Liver (tissue), 8 donors: ENCODE measurements at regions not wholly inside any gene's neighbourhood (a gene's known extent, or its start where the extent isn't known, plus 50 kb on each side); places are given as distances from the start of the nearest gene placed in this dataset.

ENCODE experiments used
- DNase-seq: peaks from one replicate; pipeline ENCODE4 v3.0.0-alpha.2; 2017; ENCODE audit warnings: low spot score
- H3K27ac ChIP-seq, 2 donors: one replicate each; pipeline ENCODE4 v1.7.0; 2013; ENCODE audit warnings: inconsistent platforms in 2 of 2, low read length in 2 of 2, control low read depth in 1 of 2, low read depth in 1 of 2, mild to moderate bottlenecking in 1 of 2
- H3K27me3 ChIP-seq, 4 donors: one replicate each; pipeline versions ENCODE4 v1.6.1 to v1.7.0; 2013; ENCODE audit warnings: low read length in 3 of 4, inconsistent platforms in 1 of 4, mild to moderate bottlenecking in 1 of 4, moderate library complexity in 1 of 4; ENCODE audit not compliant: control insufficient read depth in 4 of 4, insufficient read depth in 4 of 4
- H3K36me3 ChIP-seq, 4 donors: one replicate each; pipeline versions ENCODE4 v1.6.1 to v1.7.0; 2013; ENCODE audit warnings: low read length in 3 of 4, mild to moderate bottlenecking in 3 of 4, low read depth in 1 of 4, moderate library complexity in 1 of 4; ENCODE audit not compliant: control insufficient read depth in 4 of 4, insufficient read depth in 3 of 4
- H3K4me1 ChIP-seq, 4 donors: one replicate each; pipeline versions ENCODE4 v1.6.1 to v1.7.0; 2013; ENCODE audit warnings: low read length in 3 of 4, mild to moderate bottlenecking in 3 of 4, moderate library complexity in 1 of 4; ENCODE audit not compliant: control insufficient read depth in 4 of 4, insufficient read depth in 4 of 4
- H3K4me3 ChIP-seq, 3 donors: one replicate each; pipeline versions ENCODE4 v1.6.1 to v1.7.0; 2013; ENCODE audit warnings: low read length in 3 of 3, control low read depth in 1 of 3, low read depth in 1 of 3, mild to moderate bottlenecking in 1 of 3
- H3K9ac ChIP-seq, 2 donors: one replicate each; pipeline ENCODE4 v1.7.0; 2013; ENCODE audit warnings: low read length in 2 of 2, mild to moderate bottlenecking in 2 of 2, moderate library complexity in 2 of 2, control low read depth in 1 of 2, low read depth in 1 of 2
- H3K9me3 ChIP-seq, 4 donors: one replicate each; pipeline versions ENCODE4 v1.6.1 to v1.7.0; 2013; ENCODE audit warnings: low read length in 3 of 4; ENCODE audit not compliant: control insufficient read depth in 4 of 4
- EGR1 ChIP-seq, 2 donors: IDR thresholded peaks; 2 replicates each; pipeline ENCODE4 v1.6.1; 2016 to 2018; ENCODE audit warnings: antibody characterized with exemption in 2 of 2, low read depth in 2 of 2
- FOXA1 ChIP-seq: IDR thresholded peaks from 2 replicates; pipeline ENCODE4 v1.6.1; 2016; ENCODE audit warnings: antibody characterized with exemption
- FOXA2 ChIP-seq: IDR thresholded peaks from 2 replicates; pipeline ENCODE4 v1.6.1; 2016; ENCODE audit warnings: antibody characterized with exemption
- GABPA ChIP-seq, 2 donors: IDR thresholded peaks in 1 of 2; conservative IDR thresholded peaks in 1 of 2; 2 replicates each; pipeline ENCODE4 v1.6.1; 2016; ENCODE audit warnings: antibody characterized with exemption in 2 of 2, mild to moderate bottlenecking in 1 of 2, moderate library complexity in 1 of 2
- HNF4A ChIP-seq, 2 donors: conservative IDR thresholded peaks; 2 replicates each; pipeline ENCODE4 v1.6.1; 2016; ENCODE audit warnings: antibody characterized with exemption in 2 of 2, mild to moderate bottlenecking in 2 of 2
- HNF4G ChIP-seq: IDR thresholded peaks from 2 replicates; pipeline ENCODE4 v1.6.1; 2016; ENCODE audit warnings: antibody characterized with exemption
- JUND ChIP-seq, 2 donors: IDR thresholded peaks; 2 replicates each; pipeline ENCODE4 v1.6.1; 2016; ENCODE audit warnings: antibody characterized with exemption in 2 of 2
- NR2F2 ChIP-seq: IDR thresholded peaks from 2 replicates; pipeline ENCODE4 v1.6.1; 2016; ENCODE audit warnings: antibody characterized with exemption
- RAD21 ChIP-seq, 2 donors: IDR thresholded peaks; 2 replicates each; pipeline ENCODE4 v1.6.1; 2016; ENCODE audit warnings: antibody characterized with exemption in 2 of 2, mild to moderate bottlenecking in 2 of 2
- RXRA ChIP-seq, 2 donors: IDR thresholded peaks; 2 replicates each; pipeline ENCODE4 v1.6.1; 2017 to 2018; ENCODE audit warnings: antibody characterized with exemption in 2 of 2, mild to moderate bottlenecking in 1 of 2
- SP1 ChIP-seq: IDR thresholded peaks from 2 replicates; pipeline ENCODE4 v1.6.1; 2018; ENCODE audit warnings: antibody characterized with exemption, mild to moderate bottlenecking
- TAF1 ChIP-seq: conservative IDR thresholded peaks from 2 replicates; pipeline ENCODE4 v1.6.1; 2016; ENCODE audit warnings: antibody characterized with exemption, mild to moderate bottlenecking
- YY1 ChIP-seq: IDR thresholded peaks from 2 replicates; pipeline ENCODE4 v1.6.1; 2016; ENCODE audit warnings: antibody characterized with exemption, mild to moderate bottlenecking
- WGBS: extraction: QIAGEN DNeasy Blood & Tissue Kit; methylation state at CpG from one replicate; pipeline ENCODE4 v1.1.7; 2013; 5-methylcytosine and 5-hydroxymethylcytosine counted together
- TF ChIP-seq, protein P1 (sequence below): IDR thresholded peaks from 2 replicates; pipeline ENCODE4 v1.6.1; 2016; ENCODE audit warnings: antibody characterized with exemption, mild to moderate bottlenecking
- TF ChIP-seq, protein P2 (sequence below): IDR thresholded peaks from 2 replicates; pipeline ENCODE4 v1.6.1; 2016; ENCODE audit warnings: antibody characterized with exemption
- TF ChIP-seq, protein P3 (sequence below): fragments of 150-350 bp; IDR thresholded peaks from 2 replicates; pipeline ENCODE4 v1.5.1; 2017; ENCODE audit warnings: improper control_type of control experiment, low read depth, low read length; ENCODE audit not compliant: missing input control
- TF ChIP-seq, protein P4 (sequence below): IDR thresholded peaks from 2 replicates; pipeline ENCODE4 v1.6.1; 2016; ENCODE audit warnings: antibody characterized with exemption
- TF ChIP-seq, protein P5 (sequence below): IDR thresholded peaks from 2 replicates; pipeline ENCODE4 v1.6.1; 2016; ENCODE audit warnings: antibody characterized with exemption
- donor health status: healthy.
- donor health status: healthy.
- donor health status: healthy.
- donor health status: healthy.
- donor health status: healthy.

DNA sequence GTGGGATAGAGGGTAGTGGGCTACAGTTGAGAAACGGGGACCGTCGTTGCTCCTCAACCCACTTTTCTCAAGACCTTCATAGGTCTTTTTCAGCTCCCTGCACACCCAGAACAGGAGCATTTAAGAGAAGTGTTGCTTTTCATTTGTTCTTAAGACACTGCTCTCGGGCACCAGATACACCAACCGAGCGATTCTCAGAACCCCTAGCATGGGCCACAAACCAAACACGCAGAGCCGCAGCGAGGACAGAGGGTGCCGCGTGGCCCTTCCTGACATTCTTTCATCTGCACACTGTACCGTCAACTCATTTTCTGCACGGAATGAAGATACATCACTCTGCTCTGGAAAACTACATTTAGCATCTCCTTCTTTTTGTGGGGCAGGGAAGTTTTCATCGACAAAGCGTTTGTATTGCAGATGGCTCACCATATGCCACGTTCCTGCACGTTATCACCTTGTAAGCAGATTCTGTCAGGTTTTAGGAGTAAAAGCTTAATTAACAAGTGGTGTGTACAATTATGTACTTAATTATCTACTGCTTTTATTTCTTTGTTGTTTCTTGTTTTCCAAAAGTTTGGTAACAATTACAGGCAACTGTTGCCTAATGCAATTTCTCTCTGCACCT lies 70.4 kb upstream of the MLN start:
- Histone ChIP-seq H3K9ac (no peak overlapping the region), H3K4me1 (no peaks in the 10 kb centered on the region), H3K36me3 (no peaks in the 10 kb centered on the region), H3K9me3 (no peaks in the 10 kb centered on the region), H3K27ac (no peak overlapping the region), H3K4me3 (no peak overlapping the region), H3K27me3 (no peaks in the 10 kb centered on the region)
- WGBS = 94% methylated on average over 17 of the region's 17 CpGs
- TF ChIP-seq, protein P1, sequence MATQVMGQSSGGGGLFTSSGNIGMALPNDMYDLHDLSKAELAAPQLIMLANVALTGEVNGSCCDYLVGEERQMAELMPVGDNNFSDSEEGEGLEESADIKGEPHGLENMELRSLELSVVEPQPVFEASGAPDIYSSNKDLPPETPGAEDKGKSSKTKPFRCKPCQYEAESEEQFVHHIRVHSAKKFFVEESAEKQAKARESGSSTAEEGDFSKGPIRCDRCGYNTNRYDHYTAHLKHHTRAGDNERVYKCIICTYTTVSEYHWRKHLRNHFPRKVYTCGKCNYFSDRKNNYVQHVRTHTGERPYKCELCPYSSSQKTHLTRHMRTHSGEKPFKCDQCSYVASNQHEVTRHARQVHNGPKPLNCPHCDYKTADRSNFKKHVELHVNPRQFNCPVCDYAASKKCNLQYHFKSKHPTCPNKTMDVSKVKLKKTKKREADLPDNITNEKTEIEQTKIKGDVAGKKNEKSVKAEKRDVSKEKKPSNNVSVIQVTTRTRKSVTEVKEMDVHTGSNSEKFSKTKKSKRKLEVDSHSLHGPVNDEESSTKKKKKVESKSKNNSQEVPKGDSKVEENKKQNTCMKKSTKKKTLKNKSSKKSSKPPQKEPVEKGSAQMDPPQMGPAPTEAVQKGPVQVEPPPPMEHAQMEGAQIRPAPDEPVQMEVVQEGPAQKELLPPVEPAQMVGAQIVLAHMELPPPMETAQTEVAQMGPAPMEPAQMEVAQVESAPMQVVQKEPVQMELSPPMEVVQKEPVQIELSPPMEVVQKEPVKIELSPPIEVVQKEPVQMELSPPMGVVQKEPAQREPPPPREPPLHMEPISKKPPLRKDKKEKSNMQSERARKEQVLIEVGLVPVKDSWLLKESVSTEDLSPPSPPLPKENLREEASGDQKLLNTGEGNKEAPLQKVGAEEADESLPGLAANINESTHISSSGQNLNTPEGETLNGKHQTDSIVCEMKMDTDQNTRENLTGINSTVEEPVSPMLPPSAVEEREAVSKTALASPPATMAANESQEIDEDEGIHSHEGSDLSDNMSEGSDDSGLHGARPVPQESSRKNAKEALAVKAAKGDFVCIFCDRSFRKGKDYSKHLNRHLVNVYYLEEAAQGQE = no peak
- TF ChIP-seq, protein P2, sequence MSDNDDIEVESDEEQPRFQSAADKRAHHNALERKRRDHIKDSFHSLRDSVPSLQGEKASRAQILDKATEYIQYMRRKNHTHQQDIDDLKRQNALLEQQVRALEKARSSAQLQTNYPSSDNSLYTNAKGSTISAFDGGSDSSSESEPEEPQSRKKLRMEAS = no peak
- TF ChIP-seq TAF1 = no peak
- TF ChIP-seq, protein P3, sequence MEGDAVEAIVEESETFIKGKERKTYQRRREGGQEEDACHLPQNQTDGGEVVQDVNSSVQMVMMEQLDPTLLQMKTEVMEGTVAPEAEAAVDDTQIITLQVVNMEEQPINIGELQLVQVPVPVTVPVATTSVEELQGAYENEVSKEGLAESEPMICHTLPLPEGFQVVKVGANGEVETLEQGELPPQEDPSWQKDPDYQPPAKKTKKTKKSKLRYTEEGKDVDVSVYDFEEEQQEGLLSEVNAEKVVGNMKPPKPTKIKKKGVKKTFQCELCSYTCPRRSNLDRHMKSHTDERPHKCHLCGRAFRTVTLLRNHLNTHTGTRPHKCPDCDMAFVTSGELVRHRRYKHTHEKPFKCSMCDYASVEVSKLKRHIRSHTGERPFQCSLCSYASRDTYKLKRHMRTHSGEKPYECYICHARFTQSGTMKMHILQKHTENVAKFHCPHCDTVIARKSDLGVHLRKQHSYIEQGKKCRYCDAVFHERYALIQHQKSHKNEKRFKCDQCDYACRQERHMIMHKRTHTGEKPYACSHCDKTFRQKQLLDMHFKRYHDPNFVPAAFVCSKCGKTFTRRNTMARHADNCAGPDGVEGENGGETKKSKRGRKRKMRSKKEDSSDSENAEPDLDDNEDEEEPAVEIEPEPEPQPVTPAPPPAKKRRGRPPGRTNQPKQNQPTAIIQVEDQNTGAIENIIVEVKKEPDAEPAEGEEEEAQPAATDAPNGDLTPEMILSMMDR = no peak
- no peak for TF ChIP-seq YY1
- TF ChIP-seq EGR1 (IDR thresholded peaks at IDR 0.05; ENCODE audit: low read depth in 2 of 2) = no peak
- TF ChIP-seq RAD21 (IDR thresholded peaks at IDR 0.05) = no peak
- TF ChIP-seq RXRA (IDR thresholded peaks at IDR 0.05) = no peak
- no peak for TF ChIP-seq NR2F2
- TF ChIP-seq HNF4A (conservative IDR thresholded peaks at IDR 0.05) = no peak
- TF ChIP-seq, protein P4, sequence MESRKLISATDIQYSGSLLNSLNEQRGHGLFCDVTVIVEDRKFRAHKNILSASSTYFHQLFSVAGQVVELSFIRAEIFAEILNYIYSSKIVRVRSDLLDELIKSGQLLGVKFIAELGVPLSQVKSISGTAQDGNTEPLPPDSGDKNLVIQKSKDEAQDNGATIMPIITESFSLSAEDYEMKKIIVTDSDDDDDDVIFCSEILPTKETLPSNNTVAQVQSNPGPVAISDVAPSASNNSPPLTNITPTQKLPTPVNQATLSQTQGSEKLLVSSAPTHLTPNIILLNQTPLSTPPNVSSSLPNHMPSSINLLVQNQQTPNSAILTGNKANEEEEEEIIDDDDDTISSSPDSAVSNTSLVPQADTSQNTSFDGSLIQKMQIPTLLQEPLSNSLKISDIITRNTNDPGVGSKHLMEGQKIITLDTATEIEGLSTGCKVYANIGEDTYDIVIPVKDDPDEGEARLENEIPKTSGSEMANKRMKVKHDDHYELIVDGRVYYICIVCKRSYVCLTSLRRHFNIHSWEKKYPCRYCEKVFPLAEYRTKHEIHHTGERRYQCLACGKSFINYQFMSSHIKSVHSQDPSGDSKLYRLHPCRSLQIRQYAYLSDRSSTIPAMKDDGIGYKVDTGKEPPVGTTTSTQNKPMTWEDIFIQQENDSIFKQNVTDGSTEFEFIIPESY = no peak
- TF ChIP-seq HNF4G = no peak
- TF ChIP-seq GABPA (IDR thresholded peaks at IDR 0.05 in 1 of 2, conservative IDR thresholded peaks at IDR 0.05 in 1 of 2) = no peak
- no peak for TF ChIP-seq SP1
- TF ChIP-seq, protein P5, sequence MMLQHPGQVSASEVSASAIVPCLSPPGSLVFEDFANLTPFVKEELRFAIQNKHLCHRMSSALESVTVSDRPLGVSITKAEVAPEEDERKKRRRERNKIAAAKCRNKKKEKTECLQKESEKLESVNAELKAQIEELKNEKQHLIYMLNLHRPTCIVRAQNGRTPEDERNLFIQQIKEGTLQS = no peak
- no peak for TF ChIP-seq JUND (IDR thresholded peaks at IDR 0.05)
- no peak for TF ChIP-seq FOXA2
- TF ChIP-seq FOXA1 = no peak
- no peak for DNase-seq
